OCI-LY1 (cell line): ENCODE measurements at regions not wholly inside any gene's neighbourhood (a gene's known extent, or its start where the extent isn't known, plus 50 kb on each side); places are given as distances from the start of the nearest gene placed in this dataset.

Experiments
- H2AFZ ChIP-seq: fragments of 200-600 bp; sonication (generic), shearing (Covaris generic); 2 replicates; pipeline ENCODE4 v1.6.0; 2014; ENCODE audit warnings: antibody characterized with exemption, mild to moderate bottlenecking, low read length
- H3F3A ChIP-seq: fragments of 200-600 bp; sonication (generic), shearing (Covaris generic); 2 replicates; pipeline ENCODE4 v1.6.0; 2014; ENCODE audit warnings: mild to moderate bottlenecking, antibody characterized with exemption, low read length, moderate library complexity; ENCODE audit not compliant: insufficient read depth
- H3K27ac ChIP-seq: fragments of 200-600 bp; sonication (generic); 2 replicates; pipeline ENCODE4 v1.5.1; 2014; ENCODE audit warnings: low read length, mixed run types, mild to moderate bottlenecking, low read depth; ENCODE audit not compliant: poor library complexity, severe bottlenecking
- H3K27me3 ChIP-seq: fragments of 200-600 bp; sonication (generic); 2 replicates; pipeline ENCODE4 v1.6.0; 2014; ENCODE audit warnings: antibody characterized with exemption, mild to moderate bottlenecking, low read length, moderate library complexity; ENCODE audit not compliant: insufficient read depth
- H3K36me3 ChIP-seq: fragments of 200-600 bp; sonication (generic); 2 replicates; pipeline ENCODE4 v1.6.1; 2014; ENCODE audit warnings: mild to moderate bottlenecking, antibody characterized with exemption, low read length, moderate library complexity, mixed read lengths; ENCODE audit not compliant: insufficient read depth
- H3K4me1 ChIP-seq: fragments of 200-600 bp; sonication (generic); 2 replicates; pipeline ENCODE4 v1.5.1; 2014; ENCODE audit warnings: mild to moderate bottlenecking, low read length, moderate library complexity; ENCODE audit not compliant: insufficient read depth, severe bottlenecking
- H3K4me2 ChIP-seq: fragments of 200-600 bp; sonication (generic), shearing (Covaris generic); 2 replicates; pipeline ENCODE4 v1.6.1; 2014; ENCODE audit warnings: low read length
- H3K4me3 ChIP-seq: fragments of 200-600 bp; sonication (generic); 2 replicates; pipeline ENCODE4 v1.5.1; 2014; ENCODE audit warnings: low read length, low read depth, mild to moderate bottlenecking, mixed read lengths; ENCODE audit not compliant: poor library complexity, severe bottlenecking
- H3K79me2 ChIP-seq: fragments of 200-600 bp; shearing (Covaris generic); 2 replicates; pipeline ENCODE4 v1.6.1; 2016; ENCODE audit warnings: mixed run types, low read length, mixed read lengths; ENCODE audit not compliant: insufficient read depth
- H3K9ac ChIP-seq: fragments of 200-600 bp; sonication (generic), shearing (Covaris generic); 2 replicates; pipeline ENCODE4 v1.6.1; 2014; ENCODE audit warnings: mild to moderate bottlenecking, low read length, mixed read lengths
- H3K9me2 ChIP-seq: fragments of 200-600 bp; sonication (generic), shearing (Covaris generic); 2 replicates; pipeline ENCODE4 v1.6.1; 2014; ENCODE audit warnings: low read depth, mild to moderate bottlenecking, low read length, mixed read lengths
- H3K9me3 ChIP-seq: fragments of 200-600 bp; shearing (Covaris generic); 2 replicates; pipeline ENCODE4 v1.6.1; 2014; ENCODE audit warnings: low read length, mixed read lengths
- H4K20me1 ChIP-seq: fragments of 200-600 bp; sonication (generic), shearing (Covaris generic); 2 replicates; pipeline ENCODE4 v1.6.0; 2016; ENCODE audit warnings: mild to moderate bottlenecking, low read length; ENCODE audit not compliant: insufficient read depth
- CTCF ChIP-seq: fragments of 200-600 bp; sonication (generic), shearing (Covaris generic); IDR thresholded peaks from 2 replicates; pipeline ENCODE4 v1.5.1; 2017; ENCODE audit warnings: mild to moderate bottlenecking, antibody characterized with exemption, low read length, moderate library complexity, mixed read lengths
- EZH2 ChIP-seq: fragments of 200-600 bp; sonication (generic), shearing (Covaris generic); IDR thresholded peaks from 2 replicates; pipeline ENCODE4 v1.8.0; 2017; ENCODE audit warnings: borderline replicate concordance, mixed run types, mild to moderate bottlenecking, antibody characterized with exemption, low read length, moderate library complexity, mixed read lengths

GRCh38 chr11:87942786-87943185, 232.5 kb downstream of the RAB38 start:
- H2AFZ ChIP-seq = no peak overlapping the region
- no peaks in the 10 kb centered on the region for H3K27me3 ChIP-seq
- TF ChIP-seq CTCF = no peak
- no peak for TF ChIP-seq EZH2

GRCh38 chr11:87934182-87934581, 241.1 kb downstream of the RAB38 start:
- no peaks in the 10 kb centered on the region for H3K27me3 ChIP-seq
- no peaks in the 10 kb centered on the region for H4K20me1 ChIP-seq
- TF ChIP-seq CTCF (no peak), EZH2 (no peak)
- H3K9ac ChIP-seq = no peak overlapping the region
- no peak overlapping the region for H2AFZ ChIP-seq
- H3F3A ChIP-seq = no peaks in the 10 kb centered on the region
- no peak overlapping the region for H3K27ac ChIP-seq
- no peaks in the 10 kb centered on the region for H3K36me3 ChIP-seq
- H3K79me2 ChIP-seq = no peaks in the 10 kb centered on the region
- no peaks in the 10 kb centered on the region for H3K4me1 ChIP-seq
- H3K4me3 ChIP-seq = no peak overlapping the region
- H3K4me2 ChIP-seq = no peak overlapping the region
- no peaks in the 10 kb centered on the region for H3K9me3 ChIP-seq
- no peaks in the 10 kb centered on the region for H3K9me2 ChIP-seq

More at GRCh38 chr11:87942786-87943185, 232.5 kb downstream of the RAB38 start:
- Histone ChIP-seq H3K79me2 (no peaks in the 10 kb centered on the region), H3F3A (no peaks in the 10 kb centered on the region), H3K36me3 (no peaks in the 10 kb centered on the region), H3K4me3 (no peak overlapping the region), H3K9me2 (no peaks in the 10 kb centered on the region), H4K20me1 (no peaks in the 10 kb centered on the region), H3K9me3 (no peaks in the 10 kb centered on the region), H3K4me2 (no peak overlapping the region), H3K9ac (no peak overlapping the region), H3K4me1 (no peaks in the 10 kb centered on the region), H3K27ac (no peak overlapping the region)

- H4K20me1 ChIP-seq = no peaks in the 10 kb centered on the region
- H3K9ac ChIP-seq = no peak overlapping the region
- H3K4me1 ChIP-seq = no peaks in the 10 kb centered on the region
- H3K27me3 ChIP-seq = no peaks in the 10 kb centered on the region
- H3K27ac ChIP-seq = no peak overlapping the region
- H2AFZ ChIP-seq = no peak overlapping the region
- no peaks in the 10 kb centered on the region for H3F3A ChIP-seq
- H3K9me3 ChIP-seq = no peaks in the 10 kb centered on the region
- H3K9me2 ChIP-seq = no peaks in the 10 kb centered on the region
- no peak overlapping the region for H3K4me3 ChIP-seq
- no peaks in the 10 kb centered on the region for H3K36me3 ChIP-seq
- no peak overlapping the region for H3K4me2 ChIP-seq
- no peaks in the 10 kb centered on the region for H3K79me2 ChIP-seq
- TF ChIP-seq CTCF = no peak
- no peak for TF ChIP-seq EZH2
Measured at GRCh38 chr11:87926250-87926970, 248.8 kb downstream of the RAB38 start.
